HepG2 (cell line): ENCODE measurements at regions not wholly inside any gene's neighbourhood (a gene's known extent, or its start where the extent isn't known, plus 50 kb on each side); places are given as distances from the start of the nearest gene placed in this dataset.

Experiments
- ATAC-seq: fragments of 200-7000 bp; cut with Tn5 transposase; 3 replicates; pipeline ENCODE4 v1.9.1; 2020; ENCODE audit warnings: mild to moderate bottlenecking, moderate library complexity
- BruUV-seq: library from RNA; stranded (reverse); fragments of 400-500 nt; replicated peaks from 2 replicates; lab custom pipeline; 2021; lab: Mats Ljungman, UMichigan
- CTCF ChIA-PET: fragments of 300-600 bp; formaldehyde crosslinking; extraction: SDS; loops from one replicate; lab custom pipeline; 2021; ENCODE audit warnings: low total read pairs, inconsistent platforms, low intra/inter-chr PET ratio; lab: Yijun Ruan, JAX
- POLR2A ChIA-PET: fragments of 350-600 bp; sonication (Branson Sonifier 250); formaldehyde crosslinking; loops from one replicate; lab custom pipeline; 2020; ENCODE audit warnings: antibody characterized with exemption, inconsistent platforms; lab: Yijun Ruan, JAX
- DNase-seq: peaks from one replicate; pipeline ENCODE4 v3.0.0-alpha.2; 2015; ENCODE audit warnings: low spot score
- FAIRE-seq: peaks from 3 replicates; lab custom pipeline; 2011; peaks lifted over from hg19 to GRCh38; lab: Jason Lieb, UNC
- H2AFZ ChIP-seq: one replicate; pipeline ENCODE4 v1.6.1; 2011; ENCODE audit warnings: low read length, inconsistent platforms
- H3K27ac ChIP-seq: fragments of 300-600 bp; 3 replicates; pipeline ENCODE4 v1.8.0; 2011; ENCODE audit warnings: mixed run types, mild to moderate bottlenecking, mixed read lengths, low read length, inconsistent platforms; ENCODE audit not compliant: insufficient read depth; ENCODE audit errors: extremely low read length
- H3K27me3 ChIP-seq, 2 experiments: fragments of 200-600 bp in 1 of 2; 2 replicates in 1 of 2; 3 replicates in 1 of 2; pipeline versions ENCODE4 v1.6.0 to v1.8.0; 2011; ENCODE audit warnings: low read length in 2 of 2, mild to moderate bottlenecking in 2 of 2, moderate library complexity in 2 of 2, inconsistent platforms in 1 of 2; ENCODE audit not compliant: insufficient read depth in 2 of 2, control insufficient read depth in 1 of 2
- H3K36me3 ChIP-seq, 2 experiments: fragments of 200-600 bp in 1 of 2; replicated peaks in 1 of 2; 2 replicates in 1 of 2; 3 replicates in 1 of 2; pipeline versions ENCODE4 v1.5.1 to v1.8.0; 2011; ENCODE audit warnings: low read length in 2 of 2, inconsistent platforms in 1 of 2; ENCODE audit not compliant: insufficient read depth in 2 of 2, control insufficient read depth in 1 of 2
- H3K4me1 ChIP-seq: 2 replicates; pipeline ENCODE4 v1.5.1; 2012; ENCODE audit warnings: low read length, inconsistent platforms; ENCODE audit not compliant: insufficient read depth
- H3K4me2 ChIP-seq: 2 replicates; pipeline ENCODE4 v1.6.0; 2011; ENCODE audit warnings: low read depth, low read length, inconsistent platforms
- H3K4me3 ChIP-seq, 3 experiments: fragments of 200-600 bp in 1 of 3; sonication (generic), shearing (Covaris generic) in 1 of 3; replicated peaks in 1 of 3; 2 replicates each; pipeline ENCODE4 v1.5.1; 2011 to 2016; ENCODE audit warnings: low read length in 3 of 3, inconsistent platforms in 2 of 3, low read depth in 2 of 3, mild to moderate bottlenecking in 2 of 3, control low read depth in 1 of 3, mixed read lengths in 1 of 3; ENCODE audit not compliant: insufficient read depth in 1 of 3
- H3K79me2 ChIP-seq: one replicate; pipeline ENCODE4 v1.6.1; 2011; ENCODE audit warnings: low read length, inconsistent platforms; ENCODE audit not compliant: insufficient read depth
- H3K9ac ChIP-seq: 2 replicates; pipeline ENCODE4 v1.6.0; 2011; ENCODE audit warnings: mild to moderate bottlenecking, low read depth, low read length, inconsistent platforms; ENCODE audit not compliant: insufficient read depth
- H3K9me3 ChIP-seq: 2 replicates; pipeline ENCODE4 v1.5.1; 2012; ENCODE audit warnings: mild to moderate bottlenecking, low read length
- H4K20me1 ChIP-seq: 2 replicates; pipeline ENCODE4 v1.6.0; 2011; ENCODE audit warnings: inconsistent platforms, mild to moderate bottlenecking, low read length, moderate library complexity; ENCODE audit not compliant: insufficient read depth
- GFI1 ChIP-seq: sonication (generic); formaldehyde crosslinking; IDR thresholded peaks from 2 replicates; pipeline ENCODE4 v1.5.0; 2020; ENCODE audit warnings: missing genetic modification reagents, mild to moderate bottlenecking, borderline replicate concordance
- KAT7 ChIP-seq: IDR thresholded peaks from 2 replicates; pipeline ENCODE4 v1.6.1; 2018; ENCODE audit warnings: borderline replicate concordance, missing compliant biosample characterization
- NR2C2 ChIP-seq: sonication (generic); formaldehyde crosslinking; IDR thresholded peaks from 2 replicates; pipeline ENCODE4 v1.4.0; 2020; ENCODE audit warnings: missing genetic modification reagents, mild to moderate bottlenecking, moderate library complexity, borderline replicate concordance
- NR3C1 ChIP-seq: sonication (generic); formaldehyde crosslinking; IDR thresholded peaks from 2 replicates; pipeline ENCODE4 v1.4.0; 2020; ENCODE audit warnings: missing genetic modification reagents
- TCF12 ChIP-seq, 2 experiments: fragments of 450-650 bp in 1 of 2; sonication (generic) in 1 of 2; formaldehyde crosslinking in 1 of 2; IDR thresholded peaks; 2 replicates each; pipeline versions ENCODE4 v1.6.1 to v1.8.0; 2017 to 2022; ENCODE audit warnings: antibody characterized with exemption in 1 of 2, mild to moderate bottlenecking in 1 of 2, missing genetic modification reagents in 1 of 2, moderate library complexity in 1 of 2
- ZNF430 ChIP-seq: sonication (generic); formaldehyde crosslinking; IDR thresholded peaks from 2 replicates; pipeline ENCODE4 v1.9.0; 2021; ENCODE audit warnings: mild to moderate bottlenecking, missing genetic modification reagents
- ZNF614 ChIP-seq: IDR thresholded peaks from 2 replicates; pipeline ENCODE4 v1.6.1; 2018; ENCODE audit warnings: missing biosample characterization, missing genetic modification reagents, inconsistent platforms, borderline replicate concordance
- ZNF737 ChIP-seq: sonication (generic); formaldehyde crosslinking; IDR thresholded peaks from 2 replicates; pipeline ENCODE4 v1.5.0; 2020; ENCODE audit warnings: missing genetic modification reagents, mild to moderate bottlenecking, borderline replicate concordance
- ZNF792 ChIP-seq: IDR thresholded peaks from 2 replicates; pipeline ENCODE4 v1.6.1; 2016
- WGBS: methylation state at CpG from one replicate; pipeline ENCODE4 v1.1.6; 2017; ENCODE audit warnings: low lambda C conversion rate; 5-methylcytosine and 5-hydroxymethylcytosine counted together
- in situ Hi-C: cut with HindIII; loops from 2 replicates; pipeline ENCODE4 v1.10.0; 2017; ENCODE audit warnings: low pct_unique_long_range_greater_than_20kb; ENCODE audit not compliant: extremely low pct_ligation_motif_present
- intact Hi-C: fragments of 100-400 bp; cut with micrococcal nuclease; formaldehyde crosslinking; loops from one replicate; pipeline ENCODE4 v1.10.0; 2022; ENCODE audit not compliant: unreplicated experiment
- TF ChIP-seq, protein P1 (sequence below): sonication (generic); formaldehyde crosslinking; IDR thresholded peaks from 2 replicates; pipeline ENCODE4 v1.4.0; 2020; ENCODE audit warnings: missing genetic modification reagents

- H3K27me3 ChIP-seq = no peaks in the 10 kb centered on the region
- no peak overlapping the region for H3K4me2 ChIP-seq
- in situ Hi-C loops = no loop called here
- H3K27ac ChIP-seq = no peak overlapping the region
- ATAC-seq (no peak), DNase-seq (no peak), FAIRE-seq (no peak)
- ChIA-PET CTCF (no interaction called here), POLR2A (no interaction called here)
- H2AFZ ChIP-seq = no peak overlapping the region
- intact Hi-C loops = no loop called here
- 21% methylated on average over 2 of the region's 2 CpGs for WGBS
- no peaks in the 10 kb centered on the region for H3K79me2 ChIP-seq
- no peaks in the 10 kb centered on the region for H3K4me1 ChIP-seq
- TF ChIP-seq KAT7 (CRISPR knock-in tag) (no peak), GFI1 (no peak), ZNF792 (CRISPR knock-in tag) (no peak), TCF12 (IDR thresholded peaks at IDR 0.05) (no peak), TCF12 (CRISPR knock-in tag; IDR thresholded peaks at IDR 0.05) (no peak), NR3C1 (CRISPR knock-in tag) (no peak), ZNF737 (no peak), ZNF430 (CRISPR knock-in tag) (no peak), NR2C2 (CRISPR knock-in tag) (no peak), ZNF614 (CRISPR knock-in tag) (no peak)
- TF ChIP-seq, protein P1, sequence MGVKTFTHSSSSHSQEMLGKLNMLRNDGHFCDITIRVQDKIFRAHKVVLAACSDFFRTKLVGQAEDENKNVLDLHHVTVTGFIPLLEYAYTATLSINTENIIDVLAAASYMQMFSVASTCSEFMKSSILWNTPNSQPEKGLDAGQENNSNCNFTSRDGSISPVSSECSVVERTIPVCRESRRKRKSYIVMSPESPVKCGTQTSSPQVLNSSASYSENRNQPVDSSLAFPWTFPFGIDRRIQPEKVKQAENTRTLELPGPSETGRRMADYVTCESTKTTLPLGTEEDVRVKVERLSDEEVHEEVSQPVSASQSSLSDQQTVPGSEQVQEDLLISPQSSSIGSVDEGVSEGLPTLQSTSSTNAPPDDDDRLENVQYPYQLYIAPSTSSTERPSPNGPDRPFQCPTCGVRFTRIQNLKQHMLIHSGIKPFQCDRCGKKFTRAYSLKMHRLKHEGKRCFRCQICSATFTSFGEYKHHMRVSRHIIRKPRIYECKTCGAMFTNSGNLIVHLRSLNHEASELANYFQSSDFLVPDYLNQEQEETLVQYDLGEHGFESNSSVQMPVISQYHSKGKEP (CRISPR knock-in tag) = no peak
- H4K20me1 ChIP-seq = no peaks in the 10 kb centered on the region
- no peak overlapping the region for H3K4me3 ChIP-seq
- no peak overlapping the region for H3K9ac ChIP-seq
- H3K36me3 ChIP-seq = no peaks in the 10 kb centered on the region
- BruUV-seq = no TSS peak
- H3K9me3 ChIP-seq = no peaks in the 10 kb centered on the region
Observed at GRCh38 chr14:30291216-30291615, 267.7 kb upstream of the G2E3 start.
